ENCODE measurements at regions not wholly inside any gene's neighbourhood (a gene's known extent, or its start where the extent isn't known, plus 50 kb on each side); places are given as distances from the start of the nearest gene placed in this dataset.

DNA sequence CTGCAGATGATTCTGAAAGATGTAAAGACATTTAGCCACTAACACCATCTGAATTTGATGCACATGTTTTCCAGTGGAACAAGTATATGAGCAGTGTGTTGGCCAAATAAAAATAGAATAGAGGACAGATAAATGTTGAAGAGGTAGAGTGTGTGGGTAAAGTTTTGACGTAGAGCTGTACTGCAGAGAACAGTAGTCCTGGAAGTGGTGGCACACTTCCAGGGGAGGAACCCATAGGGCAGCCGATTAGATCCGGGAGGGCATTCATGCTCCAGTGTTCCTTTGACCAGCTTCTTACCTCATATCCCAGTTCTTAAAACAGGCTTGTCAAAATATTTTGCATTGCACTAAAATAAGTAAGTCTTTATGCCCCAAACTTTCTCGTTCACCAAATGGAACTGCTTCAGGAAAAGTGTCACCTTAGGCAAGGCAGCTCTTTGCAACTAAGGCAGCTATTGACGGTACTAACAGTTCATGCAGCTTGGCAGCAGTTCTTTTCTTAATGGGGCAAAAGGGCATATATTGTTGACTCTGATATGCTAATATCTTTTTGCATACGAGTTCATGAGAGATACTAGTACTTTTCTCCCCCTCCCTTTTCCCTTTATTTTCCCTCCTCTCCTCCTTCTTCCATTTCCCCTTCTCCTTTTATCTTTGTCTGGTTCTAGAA, 429.3 kb upstream of the AZI2 start:
- H3K4me2 ChIP-seq, result no peak overlapping the region
- H3K4me1 ChIP-seq (ENCODE audit: low read depth, poor library complexity, severe bottlenecking), result no peaks in the 10 kb centered on the region
- H3K27ac ChIP-seq, result no peak overlapping the region
- no peak overlapping the region for H3K9ac ChIP-seq
- TF ChIP-seq CTCF (conservative IDR thresholded peaks at IDR 0.05; ENCODE audit: low read depth, low read length), result no peak
- H3K4me3 ChIP-seq (IDR thresholded peaks at IDR 0.05; ENCODE audit: insufficient read depth, low read depth, low read length), result no peak overlapping the region
- no peaks in the 10 kb centered on the region for H3K79me2 ChIP-seq (ENCODE audit: insufficient read depth, low read depth)
- no peaks in the 10 kb centered on the region for H4K20me1 ChIP-seq (ENCODE audit: insufficient read depth)
- H3K36me3 ChIP-seq (ENCODE audit: insufficient read depth), result no peaks in the 10 kb centered on the region
- H3K27me3 ChIP-seq (ENCODE audit: insufficient read depth, low read depth), result no peaks in the 10 kb centered on the region
- H2AFZ ChIP-seq (ENCODE audit: low read depth), result no peak overlapping the region

DNA sequence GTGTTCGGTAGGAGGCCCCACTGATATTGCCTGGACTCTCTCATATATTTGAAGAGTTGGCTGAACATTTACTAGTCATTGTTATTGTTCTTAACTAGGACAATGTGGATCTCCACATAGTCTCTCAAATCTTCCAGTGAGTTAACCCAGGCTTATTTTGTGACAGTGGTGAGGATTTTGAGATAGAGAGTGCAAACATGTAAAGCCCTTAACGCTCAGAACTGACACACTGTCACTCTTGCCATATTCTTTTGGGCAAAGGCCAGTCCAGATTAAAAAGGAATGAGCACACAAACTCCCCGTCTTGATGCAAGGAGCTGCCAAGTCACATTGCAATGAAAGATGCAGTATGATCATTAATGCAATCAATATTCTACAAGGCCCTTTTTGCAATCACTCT, 431.9 kb upstream of the AZI2 start:
- H3K4me1 ChIP-seq (ENCODE audit: low read depth, poor library complexity, severe bottlenecking), result no peaks in the 10 kb centered on the region
- H4K20me1 ChIP-seq (ENCODE audit: insufficient read depth), result no peaks in the 10 kb centered on the region
- H3K9ac ChIP-seq, result no peak overlapping the region
- no peaks in the 10 kb centered on the region for H3K36me3 ChIP-seq (ENCODE audit: insufficient read depth)
- H3K4me2 ChIP-seq, result no peak overlapping the region
- no peak for TF ChIP-seq CTCF (conservative IDR thresholded peaks at IDR 0.05; ENCODE audit: low read depth, low read length)
- H3K27ac ChIP-seq, result no peak overlapping the region
- no peaks in the 10 kb centered on the region for H3K79me2 ChIP-seq (ENCODE audit: insufficient read depth, low read depth)
- H3K27me3 ChIP-seq (ENCODE audit: insufficient read depth, low read depth), result no peaks in the 10 kb centered on the region
- H2AFZ ChIP-seq (ENCODE audit: low read depth), result no peak overlapping the region
- H3K4me3 ChIP-seq (IDR thresholded peaks at IDR 0.05; ENCODE audit: insufficient read depth, low read depth, low read length), result no peak overlapping the region

DNA sequence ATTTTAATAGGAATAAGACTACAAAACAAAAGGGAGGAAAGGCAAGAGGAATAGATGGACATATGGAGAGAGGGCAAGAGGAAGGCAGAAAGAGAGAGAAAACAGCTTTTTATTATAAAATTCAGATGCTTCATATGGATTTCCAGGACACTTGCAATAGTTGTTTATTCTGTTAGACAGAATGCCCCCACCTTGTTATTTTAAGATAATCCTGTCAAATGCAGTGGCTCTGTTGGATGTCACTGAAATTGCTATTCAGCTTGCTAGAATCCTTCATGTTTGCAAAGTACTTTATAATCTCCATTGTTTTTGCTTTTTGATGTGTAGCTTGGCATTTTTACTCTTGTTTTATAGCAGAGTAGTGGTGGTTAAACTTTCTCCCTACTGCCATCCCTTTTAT, 432.4 kb upstream of the AZI2 start:
- Histone ChIP-seq H3K4me3 (IDR thresholded peaks at IDR 0.05; ENCODE audit: insufficient read depth, low read depth, low read length) (no peak overlapping the region), H2AFZ (ENCODE audit: low read depth) (no peak overlapping the region), H4K20me1 (ENCODE audit: insufficient read depth) (no peaks in the 10 kb centered on the region), H3K36me3 (ENCODE audit: insufficient read depth) (no peaks in the 10 kb centered on the region), H3K27me3 (ENCODE audit: insufficient read depth, low read depth) (no peaks in the 10 kb centered on the region), H3K4me2 (no peak overlapping the region), H3K4me1 (ENCODE audit: low read depth, poor library complexity, severe bottlenecking) (no peaks in the 10 kb centered on the region), H3K27ac (no peak overlapping the region), H3K79me2 (ENCODE audit: insufficient read depth, low read depth) (no peaks in the 10 kb centered on the region), H3K9ac (no peak overlapping the region)
- no peak for TF ChIP-seq CTCF (conservative IDR thresholded peaks at IDR 0.05; ENCODE audit: low read depth, low read length)

DNA sequence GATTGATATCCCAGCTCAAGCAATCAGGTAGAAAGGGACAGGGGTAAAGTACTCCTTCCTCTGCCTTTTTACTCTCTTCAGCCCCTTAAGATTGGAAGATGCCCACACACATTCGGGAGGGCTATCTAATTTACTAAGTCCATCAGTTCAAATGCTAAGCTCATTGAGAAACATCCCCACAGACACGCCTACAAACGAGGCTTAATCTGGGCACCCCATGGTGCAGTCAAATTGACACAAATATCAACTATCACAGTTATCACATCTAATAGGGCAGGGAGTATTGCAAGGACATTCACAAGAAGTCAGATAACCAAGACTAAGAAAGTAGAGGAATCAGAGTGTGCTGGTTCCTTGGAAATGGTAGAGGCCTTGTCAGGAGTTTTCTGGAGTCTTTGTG, 437.8 kb upstream of the AZI2 start:
- TF ChIP-seq CTCF (conservative IDR thresholded peaks at IDR 0.05; ENCODE audit: low read depth, low read length), result no peak
- Histone ChIP-seq H3K4me2 (no peak overlapping the region), H3K9ac (no peak overlapping the region), H3K27me3 (ENCODE audit: insufficient read depth, low read depth) (no peaks in the 10 kb centered on the region), H3K79me2 (ENCODE audit: insufficient read depth, low read depth) (no peaks in the 10 kb centered on the region), H3K36me3 (ENCODE audit: insufficient read depth) (no peaks in the 10 kb centered on the region), H3K4me3 (IDR thresholded peaks at IDR 0.05; ENCODE audit: insufficient read depth, low read depth, low read length) (no peak overlapping the region), H2AFZ (ENCODE audit: low read depth) (no peak overlapping the region), H4K20me1 (ENCODE audit: insufficient read depth) (no peaks in the 10 kb centered on the region), H3K4me1 (ENCODE audit: low read depth, poor library complexity, severe bottlenecking) (no peaks in the 10 kb centered on the region), H3K27ac (no peak overlapping the region)
